Mesothelial cell of epicardium (in vitro differentiated cells): ENCODE measurements at regions not wholly inside any gene's neighbourhood (a gene's known extent, or its start where the extent isn't known, plus 50 kb on each side); places are given as distances from the start of the nearest gene placed in this dataset.

ENCODE experiments used
- DNase-seq, 2 experiments: peaks; one replicate each; pipeline ENCODE4 v3.0.0; 2021; ENCODE audit warnings: low spot score in 2 of 2; ENCODE audit not compliant: unreplicated experiment in 2 of 2
- H3K27ac Mint-ChIP-seq: 2 replicates; pipeline ENCODE4 v1.8.0; 2021; ENCODE audit warnings: mixed read lengths
- H3K27me3 Mint-ChIP-seq: 2 replicates; pipeline ENCODE4 v1.8.0; 2021; ENCODE audit warnings: low read depth, mixed read lengths
- H3K36me3 Mint-ChIP-seq: 2 replicates; pipeline ENCODE4 v1.8.0; 2021; ENCODE audit warnings: mixed read lengths
- H3K4me1 Mint-ChIP-seq: 2 replicates; pipeline ENCODE4 v1.8.0; 2021; ENCODE audit warnings: mixed read lengths
- H3K4me3 Mint-ChIP-seq: 2 replicates; pipeline ENCODE4 v1.8.0; 2021; ENCODE audit warnings: mild to moderate bottlenecking, moderate library complexity, mixed read lengths
- H3K9me3 Mint-ChIP-seq: 2 replicates; pipeline ENCODE4 v1.8.0; 2021; ENCODE audit warnings: mixed read lengths
- CTCF ChIP-seq: fragments of 200-600 bp; sonication (generic); IDR thresholded peaks from one replicate; pipeline ENCODE4 v1.5.0; 2021; ENCODE audit warnings: antibody characterized with exemption; ENCODE audit not compliant: unreplicated experiment

GRCh38 chr12:93980711-93981110, 167.7 kb upstream of the PLXNC1 start:
- Mint-ChIP-seq H3K27ac (no peak overlapping the region), H3K36me3 (no peaks in the 10 kb centered on the region), H3K4me3 (no peak overlapping the region), H3K27me3 (no peaks in the 10 kb centered on the region), H3K9me3 (peaks cover 8% of the 10 kb centered on the region), H3K4me1 (peaks cover 8% of the 10 kb centered on the region)
- no peak for TF ChIP-seq CTCF
- no peak for DNase-seq

GRCh38 chr12:93981411-93981810, 167.0 kb upstream of the PLXNC1 start:
- no peaks in the 10 kb centered on the region for H3K27me3 Mint-ChIP-seq
- DNase-seq = no peak
- peaks cover 8% of the 10 kb centered on the region for H3K4me1 Mint-ChIP-seq
- TF ChIP-seq CTCF = no peak
- no peaks in the 10 kb centered on the region for H3K36me3 Mint-ChIP-seq
- H3K9me3 Mint-ChIP-seq = peaks cover 8% of the 10 kb centered on the region
- H3K27ac Mint-ChIP-seq = no peak overlapping the region
- H3K4me3 Mint-ChIP-seq = no peak overlapping the region

- Mint-ChIP-seq H3K27me3 (no peaks in the 10 kb centered on the region), H3K4me1 (peaks cover 8% of the 10 kb centered on the region), H3K36me3 (no peaks in the 10 kb centered on the region), H3K9me3 (peaks cover 8% of the 10 kb centered on the region), H3K4me3 (no peak overlapping the region), H3K27ac (no peak overlapping the region)
- DNase-seq = no peak
- TF ChIP-seq CTCF = no peak
These were observed 165.5 kb upstream of the PLXNC1 start for GRCh38 chr12:93982771-93983315.

- peaks cover 5% of the 10 kb centered on the region for H3K4me1 Mint-ChIP-seq
- no peak overlapping the region for H3K27ac Mint-ChIP-seq
- TF ChIP-seq CTCF = no peak
- peaks cover 8% of the 10 kb centered on the region for H3K9me3 Mint-ChIP-seq
- DNase-seq = no peak
- H3K4me3 Mint-ChIP-seq = no peak overlapping the region
- H3K27me3 Mint-ChIP-seq = no peaks in the 10 kb centered on the region
- H3K36me3 Mint-ChIP-seq = no peaks in the 10 kb centered on the region
These were observed 164.4 kb upstream of the PLXNC1 start for GRCh38 chr12:93984005-93984404.

- TF ChIP-seq CTCF = no peak
- no peaks in the 10 kb centered on the region for H3K27me3 Mint-ChIP-seq
- no peak for DNase-seq
- H3K4me3 Mint-ChIP-seq = no peak overlapping the region
- no peaks in the 10 kb centered on the region for H3K9me3 Mint-ChIP-seq
- peaks cover 7% of the 10 kb centered on the region for H3K4me1 Mint-ChIP-seq
- no peak overlapping the region for H3K27ac Mint-ChIP-seq
- no peaks in the 10 kb centered on the region for H3K36me3 Mint-ChIP-seq
These were observed 158.4 kb upstream of the PLXNC1 start for GRCh38 chr12:93989949-93990348.
